ENCODE measurements at regions not wholly inside any gene's neighbourhood (a gene's known extent, or its start where the extent isn't known, plus 50 kb on each side); places are given as distances from the start of the nearest gene placed in this dataset.

GRCh38 chr2:21256006-21256405 lies 132.2 kb downstream of the TDRD15 start:
- TF ChIP-seq CTCF (conservative IDR thresholded peaks at IDR 0.05): no peak
- no peak for TF ChIP-seq ZFX (IDR thresholded peaks at IDR 0.05)

All from C4-2B (cell line).